ENCODE measurements at regions not wholly inside any gene's neighbourhood (a gene's known extent, or its start where the extent isn't known, plus 50 kb on each side); places are given as distances from the start of the nearest gene placed in this dataset.

- peak; percentile 36 for TF ChIP-seq CTCF (IDR thresholded peaks at IDR 0.05; ENCODE audit: low read length)
- no peak for TF ChIP-seq EZH2 (optimal IDR thresholded peaks at IDR 0.05; ENCODE audit: low read depth, low read length)
These were observed 79.1 kb upstream of the LMO3 start for GRCh38 chr12:16685107-16685506.

Data from MM.1S (cell line).